ENCODE measurements at regions not wholly inside any gene's neighbourhood (a gene's known extent, or its start where the extent isn't known, plus 50 kb on each side); places are given as distances from the start of the nearest gene placed in this dataset.

DNA sequence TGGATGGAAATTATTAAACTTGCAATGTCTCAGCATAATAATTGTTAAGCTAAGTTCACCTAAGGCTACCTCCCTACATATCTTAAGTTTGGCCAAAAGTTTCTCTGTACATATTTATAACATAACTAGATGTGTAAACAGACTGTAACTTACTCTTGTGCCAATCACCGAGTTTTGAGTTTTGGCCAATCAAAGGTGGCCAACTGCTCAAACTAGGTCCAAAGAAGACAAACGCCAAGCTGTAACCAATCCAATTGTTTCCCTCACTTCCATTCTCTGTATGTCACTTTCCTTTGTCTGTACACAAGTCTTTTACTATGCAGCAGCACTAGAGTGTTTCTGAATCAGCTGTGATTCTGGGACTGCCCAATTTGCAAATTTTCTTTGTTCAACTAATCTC is 197.8 kb downstream of the LYPLAL1 start:
- H3K4me1 ChIP-seq = no peaks in the 10 kb centered on the region
- no peak overlapping the region for H3K27ac ChIP-seq
- intact Hi-C loops (cut with DNase I) = no loop called here
- H3K36me3 ChIP-seq = no peaks in the 10 kb centered on the region
- no peak for TF ChIP-seq POLR2A (IDR thresholded peaks at IDR 0.05)
- TF ChIP-seq, protein P1, sequence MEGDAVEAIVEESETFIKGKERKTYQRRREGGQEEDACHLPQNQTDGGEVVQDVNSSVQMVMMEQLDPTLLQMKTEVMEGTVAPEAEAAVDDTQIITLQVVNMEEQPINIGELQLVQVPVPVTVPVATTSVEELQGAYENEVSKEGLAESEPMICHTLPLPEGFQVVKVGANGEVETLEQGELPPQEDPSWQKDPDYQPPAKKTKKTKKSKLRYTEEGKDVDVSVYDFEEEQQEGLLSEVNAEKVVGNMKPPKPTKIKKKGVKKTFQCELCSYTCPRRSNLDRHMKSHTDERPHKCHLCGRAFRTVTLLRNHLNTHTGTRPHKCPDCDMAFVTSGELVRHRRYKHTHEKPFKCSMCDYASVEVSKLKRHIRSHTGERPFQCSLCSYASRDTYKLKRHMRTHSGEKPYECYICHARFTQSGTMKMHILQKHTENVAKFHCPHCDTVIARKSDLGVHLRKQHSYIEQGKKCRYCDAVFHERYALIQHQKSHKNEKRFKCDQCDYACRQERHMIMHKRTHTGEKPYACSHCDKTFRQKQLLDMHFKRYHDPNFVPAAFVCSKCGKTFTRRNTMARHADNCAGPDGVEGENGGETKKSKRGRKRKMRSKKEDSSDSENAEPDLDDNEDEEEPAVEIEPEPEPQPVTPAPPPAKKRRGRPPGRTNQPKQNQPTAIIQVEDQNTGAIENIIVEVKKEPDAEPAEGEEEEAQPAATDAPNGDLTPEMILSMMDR (IDR thresholded peaks at IDR 0.05) = no peak
- no peaks in the 10 kb centered on the region for H3K27me3 ChIP-seq
- 59% methylated on average over 2 of the region's 2 CpGs for WGBS (ENCODE audit: insufficient coverage, low coverage, low lambda C conversion rate, missing lambda C conversion rate)
- ATAC-seq (no peak), DNase-seq (no peak)
- H3K9me3 ChIP-seq = no peaks in the 10 kb centered on the region
- H3K4me3 ChIP-seq = no peak overlapping the region

DNA sequence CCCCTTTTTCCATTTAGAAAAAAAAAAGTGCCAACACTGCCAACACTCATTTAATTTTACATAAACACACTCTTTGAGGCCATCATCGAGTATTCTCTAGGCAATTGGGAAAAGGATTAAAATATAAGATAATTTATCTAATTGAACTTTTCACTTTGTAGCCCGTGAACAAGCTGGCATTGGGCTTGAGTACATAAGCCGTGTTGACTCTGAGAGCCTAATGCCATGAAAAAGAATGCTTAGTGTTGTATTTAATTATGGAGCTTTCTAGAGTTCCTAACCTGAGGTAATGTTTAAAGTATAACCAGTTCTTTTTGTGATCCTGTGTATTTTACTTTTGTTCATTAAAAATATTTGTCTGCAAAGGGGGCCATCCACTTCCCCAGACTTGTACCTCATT is 193.8 kb downstream of the LYPLAL1 start:
- intact Hi-C loops (cut with DNase I) = no loop called here
- ATAC-seq = peak in 2 of 4 donors; percentile 53 to 59
- H3K4me3 ChIP-seq = no peak overlapping the region
- no peaks in the 10 kb centered on the region for H3K27me3 ChIP-seq
- WGBS (ENCODE audit: insufficient coverage, low coverage, low lambda C conversion rate, missing lambda C conversion rate) = 29% methylated on average over 3 of the region's 3 CpGs
- H3K4me1 ChIP-seq = no peaks in the 10 kb centered on the region
- DNase-seq = no peak
- no peak overlapping the region for H3K27ac ChIP-seq
- no peaks in the 10 kb centered on the region for H3K36me3 ChIP-seq
- no peaks in the 10 kb centered on the region for H3K9me3 ChIP-seq
- TF ChIP-seq, protein P1 (IDR thresholded peaks at IDR 0.05) = no peak
- TF ChIP-seq POLR2A (IDR thresholded peaks at IDR 0.05) = no peak

DNA sequence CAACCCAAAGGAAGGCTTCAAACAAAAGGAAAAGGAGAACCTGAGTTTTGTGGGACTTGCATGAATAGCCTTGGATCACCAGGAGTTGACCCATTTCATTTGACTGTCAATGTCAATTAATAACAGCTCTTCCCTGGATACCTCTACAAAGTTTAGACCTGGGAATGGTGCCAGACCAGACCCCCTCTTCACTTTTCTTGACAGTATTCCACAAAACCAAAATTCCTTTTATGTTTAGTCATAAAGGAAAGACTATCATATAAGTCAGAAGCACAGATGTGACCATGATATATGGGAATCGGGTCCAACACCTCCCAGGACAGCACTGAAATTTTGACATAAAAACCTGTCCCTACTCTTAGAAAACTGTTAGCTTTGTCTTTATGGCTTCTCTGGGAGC is 191.8 kb downstream of the LYPLAL1 start:
- 100% methylated on average over 1 of the region's 1 CpG for WGBS (ENCODE audit: insufficient coverage, low coverage, low lambda C conversion rate, missing lambda C conversion rate)
- Histone ChIP-seq H3K27ac (no peak overlapping the region), H3K4me3 (no peak overlapping the region), H3K4me1 (no peaks in the 10 kb centered on the region), H3K9me3 (no peaks in the 10 kb centered on the region), H3K36me3 (no peaks in the 10 kb centered on the region), H3K27me3 (no peaks in the 10 kb centered on the region)
- ATAC-seq (no peak), DNase-seq (no peak)
- intact Hi-C loops (cut with DNase I) = no loop called here
- TF ChIP-seq, protein P1 (IDR thresholded peaks at IDR 0.05) = no peak
- TF ChIP-seq POLR2A (IDR thresholded peaks at IDR 0.05) = no peak

DNA sequence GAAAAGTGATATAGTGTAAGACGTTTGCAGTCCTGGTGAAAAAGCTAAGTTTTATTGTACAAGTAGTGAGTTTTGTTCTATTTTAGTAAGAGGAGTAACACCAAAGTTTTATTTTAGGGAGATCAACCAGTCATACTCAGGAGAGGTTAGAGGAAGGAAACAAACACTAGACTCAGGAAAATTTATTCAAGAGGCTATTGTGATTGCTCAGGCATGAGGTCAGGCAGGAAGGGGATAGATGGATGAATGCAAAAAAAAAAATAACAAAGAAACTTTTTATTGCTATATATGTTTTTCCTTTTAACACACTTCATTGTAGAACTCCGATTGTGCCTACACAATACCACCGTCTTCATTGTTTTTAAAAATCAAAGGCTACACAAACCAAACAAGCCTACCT is 189.0 kb downstream of the LYPLAL1 start:
- TF ChIP-seq, protein P1 (IDR thresholded peaks at IDR 0.05) = no peak
- no peak for TF ChIP-seq POLR2A (IDR thresholded peaks at IDR 0.05)
- Histone ChIP-seq H3K9me3 (no peaks in the 10 kb centered on the region), H3K27ac (no peak overlapping the region), H3K4me3 (no peak overlapping the region), H3K27me3 (no peaks in the 10 kb centered on the region), H3K36me3 (no peaks in the 10 kb centered on the region), H3K4me1 (no peaks in the 10 kb centered on the region)
- intact Hi-C loops (cut with DNase I) = no loop called here
- ATAC-seq (no peak), DNase-seq (no peak)
- 73% methylated on average over 3 of the region's 3 CpGs for WGBS (ENCODE audit: insufficient coverage, low coverage, low lambda C conversion rate, missing lambda C conversion rate)

DNA sequence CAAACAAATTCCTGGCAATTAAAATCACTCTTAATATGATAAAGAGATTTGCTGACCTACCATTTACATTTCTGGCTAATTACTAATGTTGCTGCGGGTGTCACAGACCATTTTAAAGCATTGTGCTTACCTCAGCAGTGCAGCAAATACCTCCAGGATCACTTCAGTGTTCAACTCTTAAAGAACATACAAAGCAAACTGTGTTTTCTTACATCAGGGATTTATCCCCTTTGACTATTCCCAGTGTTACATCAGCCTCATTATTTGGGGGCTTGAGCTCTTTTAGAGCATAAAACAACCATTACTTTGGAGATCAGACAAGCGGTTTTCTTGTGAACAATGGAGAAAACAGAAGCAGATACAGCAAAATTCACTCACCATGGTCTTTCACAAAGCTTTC is 185.4 kb downstream of the LYPLAL1 start:
- no peak for ATAC-seq
- Histone ChIP-seq H3K4me1 (no peaks in the 10 kb centered on the region), H3K9me3 (no peaks in the 10 kb centered on the region), H3K27me3 (no peaks in the 10 kb centered on the region), H3K4me3 (no peak overlapping the region), H3K36me3 (no peaks in the 10 kb centered on the region), H3K27ac (no peak overlapping the region)
- intact Hi-C loops (cut with DNase I) = no loop called here
- TF ChIP-seq POLR2A (IDR thresholded peaks at IDR 0.05) = no peak
- TF ChIP-seq, protein P1 (IDR thresholded peaks at IDR 0.05) = no peak
- DNase-seq = no peak
- WGBS (ENCODE audit: insufficient coverage, low coverage, low lambda C conversion rate, missing lambda C conversion rate) = 89% methylated on average over 2 of the region's 2 CpGs
